ENCODE measurements at regions not wholly inside any gene's neighbourhood (a gene's known extent, or its start where the extent isn't known, plus 50 kb on each side); places are given as distances from the start of the nearest gene placed in this dataset.
"Not testable (repeated sequence)": the region's sequence is repeated elsewhere in the genome, so short reads cannot be mapped to it uniquely, and the experiment has no call there.

GRCh38 chr5:69913771-69914170, 111.3 kb upstream of the SERF1B start:
- not testable (repeated sequence) for TF ChIP-seq CTCF, POLR2A (IDR thresholded peaks at IDR 0.05)

Measured in adrenal gland (tissue), 5 donors.